GM19397 (cell line): ENCODE measurements at regions not wholly inside any gene's neighbourhood (a gene's known extent, or its start where the extent isn't known, plus 50 kb on each side); places are given as distances from the start of the nearest gene placed in this dataset.

Source experiments
- ATAC-seq: cut with Tn5 transposase; IDR thresholded peaks from one replicate; pipeline ENCODE4 v1.9.1; 2021; ENCODE audit warnings: mild to moderate bottlenecking, moderate library complexity; ENCODE audit not compliant: unreplicated experiment

- ATAC-seq, result no peak
Observed at GRCh38 chr16:87178977-87179376, 138.2 kb downstream of the C16orf95 start.

- ATAC-seq, result no peak
Observed at GRCh38 chr16:87180069-87180468, 137.1 kb downstream of the C16orf95 start.

GRCh38 chr16:87182759-87183158, 134.4 kb downstream of the C16orf95 start:
- no peak for ATAC-seq

- ATAC-seq, result no peak
Observed at GRCh38 chr16:87183647-87184046, 133.5 kb downstream of the C16orf95 start.

- ATAC-seq, result no peak
Observed at GRCh38 chr16:87185308-87185707, 131.9 kb downstream of the C16orf95 start.

- no peak for ATAC-seq
Observed at GRCh38 chr16:87185983-87186382, 131.2 kb downstream of the C16orf95 start.

- ATAC-seq, result no peak
Observed at GRCh38 chr16:87186446-87186845, 130.7 kb downstream of the C16orf95 start.

GRCh38 chr16:87186876-87187533, 130.2 kb downstream of the C16orf95 start:
- ATAC-seq, result no peak

- no peak for ATAC-seq
Observed at GRCh38 chr16:87188104-87188503, 129.1 kb downstream of the C16orf95 start.

- ATAC-seq, result no peak
Observed at GRCh38 chr16:87189426-87189825, 127.8 kb downstream of the C16orf95 start.

- ATAC-seq, result no peak
Observed at GRCh38 chr16:87190288-87191230, 126.6 kb downstream of the C16orf95 start.

GRCh38 chr16:87192452-87193073, 124.6 kb downstream of the C16orf95 start:
- ATAC-seq, result no peak

GRCh38 chr16:87194172-87194571, 123.0 kb downstream of the C16orf95 start:
- ATAC-seq, result no peak

- no peak for ATAC-seq
Observed at GRCh38 chr16:87195161-87195560, 122.0 kb downstream of the C16orf95 start.

- no peak for ATAC-seq
Observed at GRCh38 chr16:87196231-87196630, 121.0 kb downstream of the C16orf95 start.

- no peak for ATAC-seq
Observed at GRCh38 chr16:87196661-87197060, 120.5 kb downstream of the C16orf95 start.

- no peak for ATAC-seq
Observed at GRCh38 chr16:87198328-87198832, 118.8 kb downstream of the C16orf95 start.

GRCh38 chr16:87198881-87199280, 118.3 kb downstream of the C16orf95 start:
- ATAC-seq, result no peak

- ATAC-seq, result no peak
Observed at GRCh38 chr16:87199379-87199778, 117.8 kb downstream of the C16orf95 start.

- no peak for ATAC-seq
Observed at GRCh38 chr16:87199901-87200300, 117.3 kb downstream of the C16orf95 start.

GRCh38 chr16:87200637-87201036, 116.6 kb downstream of the C16orf95 start:
- ATAC-seq, result no peak
